ENCODE measurements at regions not wholly inside any gene's neighbourhood (a gene's known extent, or its start where the extent isn't known, plus 50 kb on each side); places are given as distances from the start of the nearest gene placed in this dataset.
A peak's percentile ranks its signal among the peaks of the same experiment; 100 is the strongest.

DNA sequence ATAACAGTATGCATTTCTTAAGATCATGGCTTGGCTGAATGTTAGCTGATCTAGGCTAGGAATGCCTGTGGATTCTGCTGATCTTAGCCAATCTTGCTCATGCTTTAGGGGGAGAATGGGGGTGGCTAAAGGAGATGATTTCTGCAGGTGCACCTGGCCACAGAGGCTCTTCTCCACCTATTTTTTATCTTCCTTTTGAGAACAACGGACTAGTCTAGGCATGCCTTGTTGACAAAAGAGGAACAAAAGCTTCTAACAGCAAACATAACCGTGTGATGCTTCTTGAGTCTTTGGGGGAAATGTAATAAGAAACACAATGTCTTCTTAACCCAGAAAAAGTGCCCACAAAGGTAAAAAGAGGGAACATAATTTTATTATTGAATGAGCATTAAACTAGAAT lies 743.5 kb downstream of the ARAP2 start:
- no peaks in the 10 kb centered on the region for H3K9me3 ChIP-seq (ENCODE audit: low read depth)
- Mint-ChIP-seq H3K36me3 (no peaks in the 10 kb centered on the region), H3K4me1 (no peaks in the 10 kb centered on the region), H3K27ac (no peak overlapping the region), H3K9me3 (no peaks in the 10 kb centered on the region), H3K27me3 (ENCODE audit: insufficient read depth, low read depth) (no peaks in the 10 kb centered on the region), H3K4me3 (no peak overlapping the region)
- no peaks in the 10 kb centered on the region for H3K4me1 ChIP-seq
- H3K4me2 ChIP-seq, result no peak overlapping the region
- no peak for TF ChIP-seq EZH2phosphoT487 (IDR thresholded peaks at IDR 0.05)
- no peak for TF ChIP-seq EZH2 (IDR thresholded peaks at IDR 0.05)
- TF ChIP-seq, protein P1, sequence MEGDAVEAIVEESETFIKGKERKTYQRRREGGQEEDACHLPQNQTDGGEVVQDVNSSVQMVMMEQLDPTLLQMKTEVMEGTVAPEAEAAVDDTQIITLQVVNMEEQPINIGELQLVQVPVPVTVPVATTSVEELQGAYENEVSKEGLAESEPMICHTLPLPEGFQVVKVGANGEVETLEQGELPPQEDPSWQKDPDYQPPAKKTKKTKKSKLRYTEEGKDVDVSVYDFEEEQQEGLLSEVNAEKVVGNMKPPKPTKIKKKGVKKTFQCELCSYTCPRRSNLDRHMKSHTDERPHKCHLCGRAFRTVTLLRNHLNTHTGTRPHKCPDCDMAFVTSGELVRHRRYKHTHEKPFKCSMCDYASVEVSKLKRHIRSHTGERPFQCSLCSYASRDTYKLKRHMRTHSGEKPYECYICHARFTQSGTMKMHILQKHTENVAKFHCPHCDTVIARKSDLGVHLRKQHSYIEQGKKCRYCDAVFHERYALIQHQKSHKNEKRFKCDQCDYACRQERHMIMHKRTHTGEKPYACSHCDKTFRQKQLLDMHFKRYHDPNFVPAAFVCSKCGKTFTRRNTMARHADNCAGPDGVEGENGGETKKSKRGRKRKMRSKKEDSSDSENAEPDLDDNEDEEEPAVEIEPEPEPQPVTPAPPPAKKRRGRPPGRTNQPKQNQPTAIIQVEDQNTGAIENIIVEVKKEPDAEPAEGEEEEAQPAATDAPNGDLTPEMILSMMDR (IDR thresholded peaks at IDR 0.05), result no peak
- H3F3A ChIP-seq (ENCODE audit: low read depth), result no peaks in the 10 kb centered on the region
- H3K9ac ChIP-seq, result no peak overlapping the region
- no peaks in the 10 kb centered on the region for H3K79me2 ChIP-seq (ENCODE audit: low read depth)
- no peaks in the 10 kb centered on the region for H4K20me1 ChIP-seq (ENCODE audit: low read depth)
- H3K36me3 ChIP-seq, result no peaks in the 10 kb centered on the region
- no peak overlapping the region for H3K4me3 ChIP-seq
- H2AFZ ChIP-seq (replicated peaks), result no peak overlapping the region
- no peak overlapping the region for H3K27ac ChIP-seq
- DNase-seq (ENCODE audit: low spot score), result no peak
- no peaks in the 10 kb centered on the region for H3K27me3 ChIP-seq

DNA sequence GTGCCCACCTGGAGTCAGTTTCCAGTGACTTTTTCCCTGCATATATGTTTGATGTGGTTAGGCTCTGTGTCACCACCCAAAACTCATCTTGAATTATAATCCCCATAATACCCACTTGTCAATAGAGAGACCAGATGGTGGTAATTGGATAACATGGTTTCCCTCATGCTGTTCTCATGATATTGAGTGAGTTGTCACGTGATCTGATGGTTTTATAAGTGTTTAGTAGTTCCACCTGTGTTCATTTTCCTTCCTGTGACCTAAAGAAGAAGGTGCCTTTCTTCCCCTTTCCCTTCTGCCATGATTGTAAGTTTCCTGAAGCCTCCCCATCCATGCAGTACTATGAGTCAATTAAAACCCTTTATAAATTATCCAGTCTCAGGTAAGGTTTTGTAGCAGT lies 740.9 kb downstream of the ARAP2 start:
- H4K20me1 ChIP-seq (ENCODE audit: low read depth), result no peaks in the 10 kb centered on the region
- no peak overlapping the region for H3K4me2 ChIP-seq
- no peaks in the 10 kb centered on the region for H3K27me3 ChIP-seq
- H3F3A ChIP-seq (ENCODE audit: low read depth), result no peaks in the 10 kb centered on the region
- TF ChIP-seq EZH2phosphoT487 (IDR thresholded peaks at IDR 0.05) (no peak), EZH2 (IDR thresholded peaks at IDR 0.05) (no peak)
- TF ChIP-seq, protein P1 (IDR thresholded peaks at IDR 0.05), result no peak
- H3K9ac ChIP-seq, result no peak overlapping the region
- no peaks in the 10 kb centered on the region for H3K4me1 ChIP-seq
- H3K4me3 Mint-ChIP-seq, result no peak overlapping the region
- no peaks in the 10 kb centered on the region for H3K36me3 ChIP-seq
- H3K27ac ChIP-seq, result no peak overlapping the region
- H3K27me3 Mint-ChIP-seq (ENCODE audit: insufficient read depth, low read depth), result no peaks in the 10 kb centered on the region
- DNase-seq (ENCODE audit: low spot score), result no peak
- H3K79me2 ChIP-seq (ENCODE audit: low read depth), result no peaks in the 10 kb centered on the region
- no peaks in the 10 kb centered on the region for H3K9me3 ChIP-seq (ENCODE audit: low read depth)
- no peaks in the 10 kb centered on the region for H3K36me3 Mint-ChIP-seq
- no peaks in the 10 kb centered on the region for H3K4me1 Mint-ChIP-seq
- H2AFZ ChIP-seq (replicated peaks), result no peak overlapping the region
- H3K27ac Mint-ChIP-seq, result no peak overlapping the region
- H3K4me3 ChIP-seq, result no peak overlapping the region
- no peaks in the 10 kb centered on the region for H3K9me3 Mint-ChIP-seq

DNA sequence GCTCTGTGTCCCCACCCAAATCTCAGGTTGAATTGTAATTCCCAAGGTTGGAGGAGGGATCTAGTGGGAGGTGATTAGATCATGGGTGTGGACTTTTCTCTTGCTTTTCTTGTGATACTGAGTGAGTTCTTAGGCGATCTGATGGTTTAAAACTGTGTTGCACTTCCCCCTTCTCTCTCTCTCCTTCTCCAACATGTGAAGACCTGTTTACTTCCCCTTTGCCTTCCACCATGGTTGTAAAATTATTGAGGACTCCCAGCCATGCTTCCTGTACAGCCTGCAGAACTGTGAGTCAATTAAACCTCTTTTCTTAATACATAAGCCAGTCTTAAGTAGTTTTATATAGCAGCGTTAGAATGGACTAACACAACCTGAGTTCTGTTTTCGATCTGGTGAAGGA lies 738.2 kb downstream of the ARAP2 start:
- Mint-ChIP-seq H3K4me1 (no peaks in the 10 kb centered on the region), H3K36me3 (no peaks in the 10 kb centered on the region), H3K9me3 (no peaks in the 10 kb centered on the region), H3K4me3 (no peak overlapping the region), H3K27me3 (ENCODE audit: insufficient read depth, low read depth) (no peaks in the 10 kb centered on the region), H3K27ac (no peak overlapping the region)
- H3K27ac ChIP-seq, result no peak overlapping the region
- H3K9me3 ChIP-seq (ENCODE audit: low read depth), result no peaks in the 10 kb centered on the region
- peak overlapping the region; percentile 26 for H2AFZ ChIP-seq (replicated peaks)
- no peak overlapping the region for H3K4me3 ChIP-seq
- no peaks in the 10 kb centered on the region for H3F3A ChIP-seq (ENCODE audit: low read depth)
- no peak overlapping the region for H3K9ac ChIP-seq
- no peaks in the 10 kb centered on the region for H3K27me3 ChIP-seq
- H4K20me1 ChIP-seq (ENCODE audit: low read depth), result no peaks in the 10 kb centered on the region
- no peaks in the 10 kb centered on the region for H3K36me3 ChIP-seq
- TF ChIP-seq EZH2phosphoT487 (IDR thresholded peaks at IDR 0.05) (no peak), EZH2 (IDR thresholded peaks at IDR 0.05) (no peak)
- TF ChIP-seq, protein P1 (IDR thresholded peaks at IDR 0.05), result no peak
- H3K4me2 ChIP-seq, result no peak overlapping the region
- no peak for DNase-seq (ENCODE audit: low spot score)
- H3K79me2 ChIP-seq (ENCODE audit: low read depth), result no peaks in the 10 kb centered on the region
- H3K4me1 ChIP-seq, result no peaks in the 10 kb centered on the region

DNA sequence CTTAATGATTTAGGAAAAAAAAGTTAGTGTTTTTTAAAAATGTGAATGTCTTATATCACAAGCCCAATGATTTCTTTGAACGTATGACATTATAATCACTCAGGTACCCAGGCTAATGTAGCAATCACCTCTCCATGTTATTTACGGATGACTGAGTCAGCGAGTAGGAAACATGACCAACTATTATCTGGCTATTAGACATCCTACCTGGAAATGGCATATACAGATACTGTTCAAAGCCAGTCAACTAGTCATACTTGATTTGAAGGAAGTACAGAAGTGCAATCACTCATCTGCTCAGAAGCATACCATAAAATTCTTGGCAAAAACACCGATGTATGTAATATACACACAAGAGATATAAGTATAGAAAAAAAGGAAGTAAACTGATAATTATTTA lies 732.5 kb downstream of the ARAP2 start:
- no peaks in the 10 kb centered on the region for H3K4me1 Mint-ChIP-seq
- H2AFZ ChIP-seq (replicated peaks), result no peak overlapping the region
- no peaks in the 10 kb centered on the region for H3K27me3 Mint-ChIP-seq (ENCODE audit: insufficient read depth, low read depth)
- H3K9ac ChIP-seq, result no peak overlapping the region
- no peak overlapping the region for H3K27ac ChIP-seq
- H3K27me3 ChIP-seq, result no peaks in the 10 kb centered on the region
- no peaks in the 10 kb centered on the region for H3K36me3 Mint-ChIP-seq
- no peak overlapping the region for H3K27ac Mint-ChIP-seq
- H3F3A ChIP-seq (ENCODE audit: low read depth), result no peaks in the 10 kb centered on the region
- H3K4me2 ChIP-seq, result no peak overlapping the region
- no peaks in the 10 kb centered on the region for H3K79me2 ChIP-seq (ENCODE audit: low read depth)
- H3K9me3 Mint-ChIP-seq, result no peaks in the 10 kb centered on the region
- no peaks in the 10 kb centered on the region for H4K20me1 ChIP-seq (ENCODE audit: low read depth)
- H3K4me3 Mint-ChIP-seq, result no peak overlapping the region
- no peaks in the 10 kb centered on the region for H3K4me1 ChIP-seq
- H3K36me3 ChIP-seq, result no peaks in the 10 kb centered on the region
- no peak for DNase-seq (ENCODE audit: low spot score)
- no peak overlapping the region for H3K4me3 ChIP-seq
- TF ChIP-seq, protein P1 (IDR thresholded peaks at IDR 0.05), result no peak
- no peak for TF ChIP-seq EZH2phosphoT487 (IDR thresholded peaks at IDR 0.05)
- no peak for TF ChIP-seq EZH2 (IDR thresholded peaks at IDR 0.05)
- no peaks in the 10 kb centered on the region for H3K9me3 ChIP-seq (ENCODE audit: low read depth)

Data from neural progenitor cell (in vitro differentiated cells).